ENCODE measurements at regions not wholly inside any gene's neighbourhood (a gene's known extent, or its start where the extent isn't known, plus 50 kb on each side); places are given as distances from the start of the nearest gene placed in this dataset.
A peak's percentile ranks its signal among the peaks of the same experiment; 100 is the strongest.

- WGBS, 2 experiments (ENCODE audit: extremely low coverage in 2 of 2, insufficient read length in 1 of 2): 81% methylated on average over 3 of the region's 19 CpGs; no CpG with 5 or more reads in 1 of the 2 experiments
- no TSS peak for BruUV-seq (replicated peaks)
These were observed 75.4 kb upstream of the PPARA start for GRCh38 chr22:46074771-46075551.

More at GRCh38 chr22:46074771-46075551, 75.4 kb upstream of the PPARA start:
- Histone ChIP-seq H4K91ac (ENCODE audit: insufficient read depth, low read depth, low read length) (peak overlapping the region; percentile 53), H3K4ac (ENCODE audit: low read depth, low read length) (peak overlapping the region; percentile 52), H4K20me1 (ENCODE audit: insufficient read depth, low read length) (peaks cover 62% of the 10 kb centered on the region), H3K27ac (ENCODE audit: insufficient read depth, low read length) (peak overlapping the region; percentile 88), H2AK9ac (replicated peaks; ENCODE audit: low read depth, low read length, poor library complexity) (peak overlapping the region; percentile 95), H3K79me1 (ENCODE audit: low read depth in 1 of 2, low read length in 2 of 2) (peaks cover 0 to 19% of the 10 kb centered on the region in 2 experiments; a peak in 1 of 4 replicates), H4K5ac (ENCODE audit: low read depth, low read length) (peak overlapping the region; percentile 12; the same call in 1 of the 2 replicates), H3K4me1 (ENCODE audit: control insufficient read depth, insufficient read depth, low read length) (peaks cover 41% of the 10 kb centered on the region), H3K9me3 (ENCODE audit: control insufficient read depth, insufficient read depth, low read length) (no peaks in the 10 kb centered on the region), H2AFZ (replicated peaks; ENCODE audit: low read length, poor library complexity) (peak overlapping the region; percentile 70), H3K14ac (replicated peaks; ENCODE audit: low read depth, low read length) (peak overlapping the region; percentile 96), H3K9ac (ENCODE audit: low read depth, low read length) (peak overlapping the region; percentile 95), H2BK120ac (ENCODE audit: low read depth, low read length) (peak overlapping the region; percentile 12; the same call in 1 of the 2 replicates), H3K36me3 (ENCODE audit: control insufficient read depth, insufficient read depth, low read length) (peaks cover 25% of the 10 kb centered on the region), H2BK5ac (ENCODE audit: low read depth, low read length, poor library complexity, severe bottlenecking) (peak overlapping the region; percentile 92), H3K18ac (ENCODE audit: low read depth, low read length) (no peak overlapping the region), H2BK15ac (ENCODE audit: low read depth, low read length) (no peak overlapping the region), H2AK5ac (ENCODE audit: low read depth, low read length) (peak overlapping the region; percentile 7), H2BK20ac (ENCODE audit: low read depth, low read length) (no peak overlapping the region), H3K9me1 (ENCODE audit: insufficient read depth, low read length) (peaks cover 13% of the 10 kb centered on the region), H4K8ac (ENCODE audit: low read depth in 2 of 2, low read length in 2 of 2) (peak overlapping the region; percentile 26 to 27; a peak in 3 of 4 replicates), H3K23ac (ENCODE audit: low read depth, low read length) (peak overlapping the region; percentile 96), H3K27me3 (ENCODE audit: control insufficient read depth, insufficient read depth, low read length) (no peaks in the 10 kb centered on the region), H3K4me2 (ENCODE audit: low read depth, low read length) (peak overlapping the region; percentile 83), H3K56ac (ENCODE audit: extremely low read depth, insufficient read depth, low read length) (peak overlapping the region; percentile 79; the same call in 1 of the 2 replicates), H3K4me3 (ENCODE audit: insufficient read depth, low read depth, low read length) (peak overlapping the region; percentile 96)
- intact Hi-C loops (cut with micrococcal nuclease) (loop anchor here (5.0 kb wide), 1 partner anchor 42 kb away; no protein-coding TSS in a partner anchor), in situ Hi-C loops (cut with MboI; ENCODE audit: low sequenced_read_pairs) (no loop called here), dilution Hi-C loops (cut with HindIII; ENCODE audit: low sequenced_read_pairs, unreplicated experiment) (no loop called here)
- TF ChIP-seq POLR2A (IDR thresholded peaks at IDR 0.05; ENCODE audit: low read depth, low read length): no peak
- TF ChIP-seq MAFK (IDR thresholded peaks at IDR 0.05; ENCODE audit: low read depth, low read length): no peak
- TF ChIP-seq NFE2L2 (IDR thresholded peaks at IDR 0.05; ENCODE audit: low read depth, low read length): no peak
- TF ChIP-seq CEBPB (IDR thresholded peaks at IDR 0.05; ENCODE audit: low read depth, low read length): no peak
- no peak for TF ChIP-seq ELK1 (IDR thresholded peaks at IDR 0.05; ENCODE audit: borderline replicate concordance, low read depth, low read length)
- no peak for TF ChIP-seq MXI1 (IDR thresholded peaks at IDR 0.05; ENCODE audit: borderline replicate concordance, low read depth, low read length)
- TF ChIP-seq CTCF (conservative IDR thresholded peaks at IDR 0.05; ENCODE audit: low read depth, low read length): no peak
- TF ChIP-seq, protein P1, sequence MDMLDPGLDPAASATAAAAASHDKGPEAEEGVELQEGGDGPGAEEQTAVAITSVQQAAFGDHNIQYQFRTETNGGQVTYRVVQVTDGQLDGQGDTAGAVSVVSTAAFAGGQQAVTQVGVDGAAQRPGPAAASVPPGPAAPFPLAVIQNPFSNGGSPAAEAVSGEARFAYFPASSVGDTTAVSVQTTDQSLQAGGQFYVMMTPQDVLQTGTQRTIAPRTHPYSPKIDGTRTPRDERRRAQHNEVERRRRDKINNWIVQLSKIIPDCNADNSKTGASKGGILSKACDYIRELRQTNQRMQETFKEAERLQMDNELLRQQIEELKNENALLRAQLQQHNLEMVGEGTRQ (IDR thresholded peaks at IDR 0.05; ENCODE audit: low read depth, low read length): no peak
- no peak for TF ChIP-seq CHD1 (IDR thresholded peaks at IDR 0.05; ENCODE audit: low read depth, low read length)
- no peak for TF ChIP-seq FOS (IDR thresholded peaks at IDR 0.05; ENCODE audit: low read depth, low read length)
- no peak for TF ChIP-seq MAZ (IDR thresholded peaks at IDR 0.05; ENCODE audit: borderline replicate concordance, low read depth, low read length)
- no peak for TF ChIP-seq RCOR1 (IDR thresholded peaks at IDR 0.05; ENCODE audit: insufficient replicate concordance, low read length)
- no peak for ATAC-seq (ENCODE audit: low read depth)
- ChIA-PET POLR2A (ENCODE audit: unreplicated experiment) (no interaction called here), CTCF (interaction anchor here (1.1 kb wide), 1 partner anchor 69 kb away, joined by 4 read pairs; no protein-coding TSS in a partner anchor)
- DNase-seq: no peak

Data from IMR-90 (cell line).